Endothelial cell of umbilical vein (primary cell): ENCODE measurements at regions not wholly inside any gene's neighbourhood (a gene's known extent, or its start where the extent isn't known, plus 50 kb on each side); places are given as distances from the start of the nearest gene placed in this dataset.

ENCODE experiments used
- BruUV-seq: library from RNA; stranded (reverse); fragments of 400-500 nt; replicated peaks from 2 replicates; lab custom pipeline; 2021; lab: Mats Ljungman, UMichigan
- CTCF ChIA-PET: fragments of 300-600, 350-600 bp; sonication (Branson Sonifier 250); formaldehyde crosslinking; loops from one replicate; lab custom pipeline; 2021; ENCODE audit warnings: antibody characterized with exemption, inconsistent platforms; lab: Charles Lee
- POLR2A ChIA-PET: fragments of 300-600, 350-600 bp; sonication (Branson Sonifier 250); formaldehyde crosslinking; loops from one replicate; lab custom pipeline; 2021; ENCODE audit warnings: antibody characterized with exemption, inconsistent platforms; lab: Charles Lee
- DNase-seq: peaks from one replicate; pipeline ENCODE4 v3.0.0-alpha.2; 2011; ENCODE audit warnings: low read depth, low spot score
- FAIRE-seq: peaks from 2 replicates; lab custom pipeline; 2011; peaks lifted over from hg19 to GRCh38; lab: Jason Lieb, UNC
- H2AFZ ChIP-seq: 2 replicates; pipeline ENCODE4 v1.6.0; 2012; ENCODE audit warnings: low read depth, low read length, control low read depth, inconsistent platforms
- H3K27ac ChIP-seq: 2 replicates; pipeline ENCODE4 v1.5.1; 2011; ENCODE audit warnings: low read depth, mild to moderate bottlenecking, control low read depth, low read length, moderate library complexity; ENCODE audit not compliant: insufficient read depth
- H3K27me3 ChIP-seq, 2 experiments: 2 replicates each; pipeline versions ENCODE4 v1.6.0 to v1.6.1; 2011; ENCODE audit warnings: low read length in 2 of 2, mixed read lengths in 1 of 2; ENCODE audit not compliant: control insufficient read depth in 2 of 2, insufficient read depth in 2 of 2
- H3K36me3 ChIP-seq, 2 experiments: 2 replicates in 1 of 2; 3 replicates in 1 of 2; pipeline ENCODE4 v1.5.1; 2011; ENCODE audit warnings: low read length in 2 of 2, mild to moderate bottlenecking in 1 of 2, moderate library complexity in 1 of 2; ENCODE audit not compliant: control insufficient read depth in 2 of 2, insufficient read depth in 2 of 2; ENCODE audit errors: extremely low read depth in 1 of 2
- H3K4me1 ChIP-seq: 3 replicates; pipeline ENCODE4 v1.5.1; 2011; ENCODE audit warnings: mild to moderate bottlenecking, low read length; ENCODE audit not compliant: control insufficient read depth, insufficient read depth; ENCODE audit errors: extremely low read depth
- H3K4me2 ChIP-seq: 2 replicates; pipeline ENCODE4 v1.6.1; 2011; ENCODE audit warnings: low read length, control low read depth, mixed read lengths; ENCODE audit not compliant: insufficient read depth
- H3K4me3 ChIP-seq, 3 experiments: fragments of 200-600 bp in 1 of 3; sonication (generic), shearing (Covaris generic) in 1 of 3; replicated peaks in 1 of 3; 2 replicates each; pipeline ENCODE4 v1.5.1; 2011 to 2016; ENCODE audit warnings: control low read depth in 3 of 3, low read length in 3 of 3, mild to moderate bottlenecking in 2 of 3, inconsistent platforms in 1 of 3, low read depth in 1 of 3, moderate library complexity in 1 of 3; ENCODE audit not compliant: insufficient read depth in 1 of 3
- H3K79me2 ChIP-seq: 2 replicates; pipeline ENCODE4 v1.6.0; 2012; ENCODE audit warnings: low read length, inconsistent platforms; ENCODE audit not compliant: control insufficient read depth, insufficient read depth
- H3K9ac ChIP-seq: replicated peaks from 2 replicates; pipeline ENCODE3; 2011; ENCODE audit warnings: low read length, control low read depth; ENCODE audit not compliant: insufficient read depth; ENCODE audit errors: extremely low read depth
- H3K9me1 ChIP-seq: replicated peaks from 3 replicates; pipeline ENCODE4 v1.6.0; 2011; ENCODE audit warnings: mild to moderate bottlenecking, low read length; ENCODE audit not compliant: control insufficient read depth, insufficient read depth; ENCODE audit errors: extremely low read depth
- H3K9me3 ChIP-seq: replicated peaks from 2 replicates; pipeline ENCODE4 v1.5.1; 2012; ENCODE audit warnings: low read length, inconsistent platforms; ENCODE audit not compliant: control insufficient read depth, insufficient read depth
- H4K20me1 ChIP-seq: replicated peaks from 2 replicates; pipeline ENCODE3; 2011; ENCODE audit warnings: mild to moderate bottlenecking, low read length; ENCODE audit not compliant: control insufficient read depth, insufficient read depth; ENCODE audit errors: extremely low read depth
- EZH2 ChIP-seq: IDR thresholded peaks from 2 replicates; pipeline ENCODE4 v1.6.1; 2012; ENCODE audit warnings: borderline replicate concordance, low read depth, mild to moderate bottlenecking, moderate library complexity, low read length, inconsistent platforms; ENCODE audit not compliant: severe bottlenecking
- FOS ChIP-seq: IDR thresholded peaks from 2 replicates; pipeline ENCODE4 v1.6.1; 2011; ENCODE audit warnings: mild to moderate bottlenecking, low read length, moderate library complexity, borderline replicate concordance; ENCODE audit not compliant: insufficient read depth
- GATA2 ChIP-seq: IDR thresholded peaks from 2 replicates; pipeline ENCODE4 v1.7.0; 2011; ENCODE audit warnings: low read depth, mild to moderate bottlenecking, moderate library complexity, mixed read lengths, low read length; ENCODE audit not compliant: insufficient read length, insufficient read depth
- JUN ChIP-seq: IDR thresholded peaks from 2 replicates; pipeline ENCODE4 v1.6.1; 2011; ENCODE audit warnings: borderline replicate concordance, low read depth; ENCODE audit not compliant: insufficient read length, insufficient read depth
- MAX ChIP-seq: IDR thresholded peaks from 2 replicates; pipeline ENCODE4 v1.6.1; 2011; ENCODE audit not compliant: insufficient read depth, insufficient read length
- MYC ChIP-seq: IDR thresholded peaks from one replicate; pipeline ENCODE4 v1.6.1; 2011; ENCODE audit warnings: mild to moderate bottlenecking, low read depth, low read length
- POLR2A ChIP-seq: IDR thresholded peaks from 2 replicates; pipeline ENCODE4 v1.6.1; 2012; ENCODE audit warnings: low read depth, mild to moderate bottlenecking, control low read depth, low read length
- POLR2AphosphoS5 ChIP-seq: IDR thresholded peaks from 2 replicates; pipeline ENCODE4 v1.6.1; 2012; ENCODE audit warnings: low read depth, mild to moderate bottlenecking, control low read depth, low read length, moderate library complexity; ENCODE audit not compliant: insufficient read depth
- dilution Hi-C: fragments of 300-500 bp; cut with MboI; formaldehyde crosslinking; loops from one replicate; pipeline ENCODE4 v1.15.0; 2019; ENCODE audit warnings: low sequenced_read_pairs; ENCODE audit not compliant: extremely low pct_ligation_motif_present
- intact Hi-C: fragments of 100-400 bp; cut with micrococcal nuclease; formaldehyde crosslinking; loops from one replicate; pipeline ENCODE4 v1.10.0; 2022
- TF ChIP-seq, protein P1 (sequence below), 2 donors: IDR thresholded peaks; 1 replicate in 1 of 2; 2 replicates in 1 of 2; pipeline ENCODE4 v1.5.1; 2011; ENCODE audit warnings: low read length in 2 of 2, mild to moderate bottlenecking in 2 of 2, moderate library complexity in 2 of 2, control low read depth in 1 of 2, inconsistent platforms in 1 of 2, low read depth in 1 of 2; ENCODE audit not compliant: insufficient read depth in 1 of 2; ENCODE audit errors: extremely low read depth in 1 of 2

- no peak for TF ChIP-seq GATA2
- TF ChIP-seq POLR2A: no peak
- TF ChIP-seq MAX: no peak
- TF ChIP-seq FOS: no peak
- TF ChIP-seq, protein P1, sequence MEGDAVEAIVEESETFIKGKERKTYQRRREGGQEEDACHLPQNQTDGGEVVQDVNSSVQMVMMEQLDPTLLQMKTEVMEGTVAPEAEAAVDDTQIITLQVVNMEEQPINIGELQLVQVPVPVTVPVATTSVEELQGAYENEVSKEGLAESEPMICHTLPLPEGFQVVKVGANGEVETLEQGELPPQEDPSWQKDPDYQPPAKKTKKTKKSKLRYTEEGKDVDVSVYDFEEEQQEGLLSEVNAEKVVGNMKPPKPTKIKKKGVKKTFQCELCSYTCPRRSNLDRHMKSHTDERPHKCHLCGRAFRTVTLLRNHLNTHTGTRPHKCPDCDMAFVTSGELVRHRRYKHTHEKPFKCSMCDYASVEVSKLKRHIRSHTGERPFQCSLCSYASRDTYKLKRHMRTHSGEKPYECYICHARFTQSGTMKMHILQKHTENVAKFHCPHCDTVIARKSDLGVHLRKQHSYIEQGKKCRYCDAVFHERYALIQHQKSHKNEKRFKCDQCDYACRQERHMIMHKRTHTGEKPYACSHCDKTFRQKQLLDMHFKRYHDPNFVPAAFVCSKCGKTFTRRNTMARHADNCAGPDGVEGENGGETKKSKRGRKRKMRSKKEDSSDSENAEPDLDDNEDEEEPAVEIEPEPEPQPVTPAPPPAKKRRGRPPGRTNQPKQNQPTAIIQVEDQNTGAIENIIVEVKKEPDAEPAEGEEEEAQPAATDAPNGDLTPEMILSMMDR (IDR thresholded peaks at IDR 0.05; ENCODE audit: extremely low read depth in 1 of 2, insufficient read depth in 1 of 2, low read depth in 1 of 2, low read length in 2 of 2): no peak
- TF ChIP-seq EZH2: no peak
- TF ChIP-seq JUN: no peak
- TF ChIP-seq MYC: no peak
- TF ChIP-seq POLR2AphosphoS5: no peak
- intact Hi-C loops: no loop called here
- Histone ChIP-seq H3K4me3 (no peak overlapping the region), H3K27ac (no peak overlapping the region), H2AFZ (no peak overlapping the region), H3K9me3 (no peaks in the 10 kb centered on the region), H3K36me3 (no peaks in the 10 kb centered on the region), H3K4me2 (no peak overlapping the region), H3K79me2 (no peaks in the 10 kb centered on the region), H4K20me1 (no peaks in the 10 kb centered on the region), H3K9me1 (no peaks in the 10 kb centered on the region), H3K4me1 (no peaks in the 10 kb centered on the region), H3K9ac (no peak overlapping the region), H3K27me3 (peaks cover 0 to 14% of the 10 kb centered on the region in 2 experiments)
- POLR2A ChIA-PET: no interaction called here
- dilution Hi-C loops: no loop called here
- no peak for DNase-seq
- CTCF ChIA-PET: interaction anchor here (1.2 to 2.6 kb wide), 2 partner anchors 14 to 184 kb away, joined by 3 to 9 read pairs; no protein-coding TSS in a partner anchor
- no TSS peak for BruUV-seq
- FAIRE-seq: no peak
These were observed 146.1 kb downstream of the APIP start for GRCh38 chr11:34770111-34770510.
